ENCODE measurements at regions not wholly inside any gene's neighbourhood (a gene's known extent, or its start where the extent isn't known, plus 50 kb on each side); places are given as distances from the start of the nearest gene placed in this dataset.

DNA sequence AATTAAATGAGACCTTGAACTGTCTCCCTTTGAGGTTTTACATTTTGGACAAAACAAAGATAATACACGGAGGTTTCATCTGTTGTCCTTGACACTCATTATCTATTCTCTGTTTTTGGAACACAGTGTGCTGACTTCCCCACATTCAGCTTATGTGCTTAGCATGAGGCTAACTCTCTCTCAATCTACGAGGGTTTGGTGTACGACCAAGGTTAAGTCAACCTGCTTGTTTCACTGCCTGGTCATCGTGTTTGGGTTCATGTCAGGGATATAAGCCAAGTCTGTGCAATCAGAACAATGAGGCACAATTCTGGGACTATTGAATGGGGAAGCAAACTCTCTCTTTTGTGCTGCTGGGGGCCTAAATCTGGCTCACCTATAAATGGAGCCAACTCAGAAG is 328.5 kb upstream of the USP25 start:
- DNase-seq = no peak

DNA sequence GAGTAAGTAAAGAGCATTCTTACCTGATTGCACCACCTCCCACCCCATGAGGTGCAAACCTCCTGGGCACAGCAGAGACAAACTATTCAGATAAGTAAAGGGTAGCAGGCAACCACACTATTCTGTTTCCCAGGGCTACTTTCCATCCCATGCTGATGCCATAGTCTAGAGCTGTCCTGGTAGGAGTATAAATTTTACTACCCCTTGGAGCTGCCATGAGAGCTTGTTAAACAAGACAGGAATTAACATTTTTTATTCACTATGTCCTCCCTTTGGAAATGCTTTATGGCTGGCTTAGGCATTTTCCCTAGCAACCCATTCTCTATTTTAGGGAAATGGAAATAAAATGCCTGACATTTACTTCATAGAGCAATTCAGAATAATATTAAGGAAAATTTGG is 324.6 kb upstream of the USP25 start:
- no peak for DNase-seq

DNA sequence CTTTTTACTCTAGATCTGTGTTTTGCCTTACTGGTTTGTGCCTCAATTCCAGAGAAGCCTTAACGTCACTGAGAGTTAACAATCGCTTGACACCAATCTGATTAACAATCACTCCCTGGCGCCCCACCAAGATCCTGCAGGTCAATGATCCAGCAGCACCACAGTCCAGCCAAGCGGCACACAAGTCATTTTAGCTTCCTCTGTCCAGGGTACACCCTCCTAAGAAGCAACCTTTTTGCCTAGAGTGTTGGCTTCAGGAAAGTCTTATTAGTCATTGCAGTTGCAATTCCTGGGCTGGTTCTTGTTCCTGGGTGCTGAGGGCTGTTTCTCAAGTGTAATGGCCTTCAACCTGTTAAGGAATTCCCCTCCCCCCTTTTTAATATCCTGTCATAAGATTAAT is 323.0 kb upstream of the USP25 start:
- DNase-seq = no peak

DNA sequence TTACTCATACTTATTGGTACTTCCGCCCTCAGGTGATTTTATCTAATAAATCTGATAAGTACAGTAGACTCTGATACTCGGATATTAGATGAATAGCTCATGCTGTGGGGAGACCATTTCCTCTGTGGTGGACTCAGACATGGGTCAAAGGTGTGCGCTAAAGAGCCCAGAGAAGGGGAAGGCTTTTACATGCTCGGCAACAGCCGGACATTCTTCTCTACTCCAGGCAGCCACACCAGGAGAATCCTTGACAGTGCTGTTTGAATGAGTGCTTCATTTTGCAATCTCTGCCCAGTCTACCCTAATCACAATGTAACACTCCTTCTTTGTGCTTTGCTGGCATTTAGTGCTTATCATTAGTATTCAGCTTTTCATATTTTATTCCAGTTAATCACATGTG is 322.2 kb upstream of the USP25 start:
- DNase-seq = no peak

DNA sequence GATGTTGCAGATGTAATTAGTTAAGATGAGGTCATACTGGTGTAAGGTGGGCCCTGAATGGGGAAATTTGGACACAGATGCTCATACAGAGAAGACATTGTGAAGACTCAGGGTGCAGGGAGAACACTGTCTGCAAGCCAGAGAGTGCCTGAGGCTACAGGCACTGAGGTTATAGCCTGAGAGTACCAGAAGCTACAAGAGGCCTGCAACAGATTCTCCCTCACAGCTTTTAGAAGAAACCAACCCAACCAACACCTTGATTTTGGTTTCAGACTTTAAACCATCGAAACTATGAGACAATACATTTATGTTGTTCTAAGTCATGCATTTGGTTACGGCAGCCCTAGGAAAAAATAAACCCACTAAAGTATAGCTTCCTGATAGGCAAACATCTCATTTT is 321.7 kb upstream of the USP25 start:
- DNase-seq = no peak

DNA sequence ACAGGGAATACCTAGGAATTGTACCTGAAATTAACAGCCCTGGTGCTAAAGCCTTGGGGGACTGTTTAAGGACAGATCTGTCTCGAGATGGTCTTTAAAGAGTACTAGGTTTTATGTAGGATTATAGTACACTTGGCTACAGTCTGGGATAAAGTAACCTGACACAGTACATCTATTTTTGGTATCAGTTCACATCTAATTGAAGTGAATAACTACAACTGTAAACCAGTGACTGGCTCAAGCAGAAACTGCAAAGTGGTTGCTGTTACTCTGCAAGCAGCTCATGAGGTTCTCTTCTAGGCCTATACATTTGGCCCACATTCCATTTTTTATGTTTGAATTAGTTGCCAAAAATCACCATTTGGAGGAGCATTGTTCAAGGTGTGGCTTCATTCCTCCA is 320.8 kb upstream of the USP25 start:
- no peak for DNase-seq

DNA sequence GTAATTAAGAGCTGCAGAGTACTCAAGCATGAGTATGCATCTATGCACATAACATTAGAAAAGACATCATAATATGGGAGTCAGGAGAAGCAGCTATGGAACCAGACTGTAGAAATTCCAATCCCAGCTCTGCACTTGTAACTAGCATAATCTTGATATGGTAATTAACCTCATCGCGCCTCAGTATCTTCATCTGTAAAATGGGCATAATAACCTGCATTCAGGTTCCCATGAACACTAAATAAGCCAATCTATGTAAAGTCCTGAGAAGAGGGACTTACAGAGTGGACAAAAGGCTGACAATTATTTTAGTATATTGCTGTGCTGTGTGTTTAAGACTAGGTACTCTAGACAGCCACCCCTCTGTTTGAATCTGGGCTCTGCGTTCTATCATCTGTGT is 318.9 kb upstream of the USP25 start:
- no peak for DNase-seq

DNA sequence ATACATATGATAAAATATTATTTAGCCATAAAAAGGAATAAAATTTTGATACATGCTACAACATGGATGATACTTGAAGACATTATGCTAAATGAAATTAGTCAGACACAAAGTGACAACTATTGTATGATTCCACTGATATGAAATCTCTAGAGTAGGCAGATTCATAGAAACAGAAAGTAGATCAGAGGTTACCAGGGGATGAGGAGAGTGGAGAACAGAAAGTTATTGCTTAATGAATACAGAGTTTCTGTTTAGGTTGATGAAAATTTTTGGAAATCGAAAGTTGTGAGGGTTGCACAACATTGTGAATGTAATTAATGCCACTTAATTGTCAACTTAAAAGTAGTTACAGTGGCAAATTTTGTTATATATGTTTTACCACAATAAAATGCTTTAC is 315.7 kb upstream of the USP25 start:
- DNase-seq = no peak

DNA sequence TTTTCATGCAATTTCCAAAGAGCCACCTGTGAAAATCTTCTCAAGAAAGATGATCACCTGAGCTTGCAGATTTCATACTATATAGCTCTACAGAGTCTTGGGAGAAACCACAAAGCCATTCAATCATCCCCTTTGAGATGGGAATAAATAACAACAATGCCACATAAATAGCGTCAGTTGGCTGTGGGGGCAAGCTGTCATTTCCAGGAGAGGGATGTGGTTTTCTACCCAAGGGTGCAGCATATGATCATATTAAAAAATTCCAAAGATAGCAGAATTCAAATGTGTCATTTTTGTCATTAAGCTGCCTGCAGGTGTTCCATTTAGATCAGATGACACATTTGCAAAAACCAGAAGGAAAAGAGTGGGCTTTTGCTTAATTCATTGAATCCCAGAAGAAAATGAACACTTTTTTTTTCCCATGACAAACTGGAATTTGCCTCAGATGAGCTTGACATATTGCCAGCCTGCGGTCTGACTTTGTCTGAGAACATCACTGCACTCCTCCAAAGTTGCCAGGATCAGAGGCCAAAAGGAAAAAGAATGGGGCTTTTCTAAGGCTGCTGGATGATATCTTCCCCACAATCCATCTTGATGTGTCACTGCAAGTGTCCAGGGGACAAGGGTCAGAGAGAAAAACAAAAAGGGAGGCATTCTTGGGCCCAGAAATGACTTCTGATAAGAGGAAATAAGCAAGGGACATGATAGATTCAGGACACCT is 314.1 kb upstream of the USP25 start:
- no peak for DNase-seq

DNA sequence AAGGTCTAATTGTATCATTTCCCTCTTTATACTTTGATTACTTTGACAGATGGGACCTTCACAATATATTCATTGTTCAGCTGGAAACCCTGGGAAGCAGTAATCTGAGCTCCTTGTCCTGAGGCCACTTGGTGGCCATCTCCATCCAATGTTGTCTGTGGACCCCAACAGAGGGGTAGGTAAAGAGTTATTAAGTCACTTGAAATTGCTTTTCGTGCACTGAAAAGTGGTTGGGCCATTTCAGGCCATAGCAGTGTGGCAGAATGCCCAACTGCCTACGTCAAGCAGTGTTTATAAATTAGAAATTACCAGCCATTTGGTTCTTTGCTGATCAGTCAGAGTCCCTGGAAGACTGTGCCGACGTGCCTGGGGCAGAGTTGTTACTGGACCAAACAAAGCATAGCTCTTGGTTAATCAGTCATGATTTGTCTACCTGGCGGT is 308.3 kb upstream of the USP25 start:
- DNase-seq = no peak

DNA sequence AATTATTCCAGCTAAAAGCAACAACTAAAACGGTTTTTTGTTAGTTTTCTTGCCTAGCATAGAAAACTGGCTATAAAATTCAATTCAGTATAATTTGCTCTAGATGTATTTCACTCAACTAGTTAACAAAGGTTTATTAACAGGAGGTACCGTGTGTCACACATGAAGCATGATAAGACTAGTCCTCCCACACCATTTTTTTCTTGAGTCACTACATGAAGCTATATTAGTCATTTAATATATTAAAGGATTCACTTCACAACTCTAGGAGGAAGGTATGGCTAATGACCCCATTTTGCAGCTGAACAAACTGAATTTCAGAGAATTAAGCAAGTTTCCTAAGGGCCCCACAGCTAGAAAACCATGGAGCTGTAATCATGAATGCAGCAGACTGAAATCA is 307.8 kb upstream of the USP25 start:
- no peak for DNase-seq

DNA sequence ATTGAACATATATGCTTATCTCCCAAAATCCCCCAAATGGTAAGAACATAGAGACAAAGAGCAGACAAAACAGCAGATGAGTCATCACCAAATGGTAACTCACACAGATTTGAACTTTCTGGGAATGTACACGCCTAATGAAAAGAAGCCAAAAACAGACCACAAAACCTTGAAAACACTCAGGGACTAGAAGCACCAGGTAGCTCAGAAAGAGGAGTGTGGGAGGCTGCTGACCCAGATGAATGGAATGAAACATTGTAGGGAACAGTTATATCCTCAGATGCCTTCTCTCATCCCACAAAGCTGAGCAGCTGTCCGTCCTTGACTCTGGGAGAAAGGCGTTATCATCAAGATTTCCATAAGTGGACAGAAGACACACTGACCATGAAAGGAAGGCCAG is 307.0 kb upstream of the USP25 start:
- DNase-seq = no peak

DNA sequence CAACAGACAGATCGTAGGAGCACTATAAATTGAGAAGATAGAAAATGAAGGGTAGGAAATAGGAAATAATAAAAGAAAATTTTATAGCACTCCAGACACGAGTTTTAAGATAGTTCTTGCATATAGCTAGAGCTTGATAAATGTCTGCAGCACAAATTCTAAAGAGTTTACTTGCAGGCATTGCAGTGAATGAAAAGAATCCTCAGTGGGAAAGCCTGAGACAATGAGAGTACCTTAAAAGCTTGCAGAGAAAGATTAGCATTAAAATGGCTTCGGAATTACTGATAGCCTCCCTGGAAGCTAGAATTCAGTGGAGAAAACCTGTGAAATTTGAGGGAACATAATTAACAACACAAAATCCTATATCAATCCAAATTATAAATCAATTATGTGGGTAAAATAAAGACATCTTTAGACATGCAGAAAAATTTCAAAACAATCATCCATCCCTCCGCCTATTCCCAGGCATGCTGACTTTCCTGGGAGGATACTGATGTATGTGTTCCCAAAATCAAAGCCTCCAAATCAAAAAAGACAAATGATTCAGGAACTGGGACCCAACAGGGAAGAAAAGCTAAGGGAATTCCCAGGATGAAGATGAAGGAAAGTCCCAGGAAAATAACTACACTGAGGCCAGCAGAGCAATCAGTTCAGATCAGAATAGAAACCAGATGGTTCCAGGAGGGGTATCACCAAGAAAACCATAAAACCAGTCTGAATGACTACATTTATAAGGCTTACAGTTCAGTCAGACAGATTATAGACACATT is 305.9 kb upstream of the USP25 start:
- DNase-seq = no peak

DNA sequence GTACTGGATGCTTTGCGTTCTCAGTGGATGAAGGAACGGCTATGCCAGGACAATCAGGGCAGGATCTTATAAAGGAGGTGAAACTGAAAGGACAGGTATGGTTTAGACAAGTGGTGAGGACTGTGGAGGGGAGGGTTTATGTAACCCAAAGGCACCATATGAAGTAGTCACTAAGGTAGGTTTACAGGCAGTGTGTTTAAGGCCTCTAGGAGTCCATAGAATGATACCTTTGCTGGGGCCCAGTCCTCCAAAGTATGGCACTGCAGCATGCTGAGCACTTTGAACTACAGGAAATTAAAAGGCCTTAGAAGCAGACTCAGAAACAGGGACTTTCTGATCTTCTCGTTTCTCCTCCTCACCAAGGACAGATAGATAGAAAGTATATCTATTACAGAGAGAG is 304.7 kb upstream of the USP25 start:
- DNase-seq = no peak

DNA sequence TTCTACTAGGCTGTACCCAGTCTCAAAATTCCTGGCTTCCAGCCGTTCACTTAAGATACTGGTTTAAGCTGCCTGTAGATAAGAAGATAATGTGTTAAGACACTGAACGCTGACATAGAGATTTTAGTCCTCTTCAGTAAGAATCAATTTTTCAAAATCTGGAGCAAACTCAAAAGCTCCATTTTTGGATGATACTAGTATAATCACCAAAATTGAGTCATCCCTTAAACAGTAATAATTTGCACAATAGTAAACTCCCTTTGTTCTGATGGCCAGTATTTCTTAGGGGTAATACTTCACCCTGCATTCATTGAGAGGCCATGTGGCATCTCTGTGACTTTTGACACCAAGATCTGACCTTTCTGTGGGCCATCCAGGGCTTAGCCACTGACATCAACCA is 299.8 kb upstream of the USP25 start:
- no peak for DNase-seq

DNA sequence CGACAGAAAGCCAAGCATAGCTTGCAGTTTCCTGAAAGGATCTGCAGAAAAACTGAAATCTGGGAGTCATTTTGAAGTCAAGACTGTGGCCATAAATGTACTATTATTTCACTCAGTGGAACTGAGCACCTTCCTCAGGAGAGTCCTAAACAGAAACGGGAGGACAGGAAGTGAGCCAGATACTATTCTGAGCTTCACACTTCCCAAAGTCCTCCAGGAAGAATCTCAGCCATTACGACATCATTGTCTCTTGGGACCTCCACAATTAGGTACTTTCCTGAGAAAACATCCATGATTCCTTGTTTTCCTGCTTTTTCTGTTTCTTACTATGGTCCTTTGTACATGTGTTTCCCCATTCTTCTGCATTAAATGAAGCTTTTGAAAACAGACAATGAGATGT is 299.2 kb upstream of the USP25 start:
- DNase-seq = no peak

DNA sequence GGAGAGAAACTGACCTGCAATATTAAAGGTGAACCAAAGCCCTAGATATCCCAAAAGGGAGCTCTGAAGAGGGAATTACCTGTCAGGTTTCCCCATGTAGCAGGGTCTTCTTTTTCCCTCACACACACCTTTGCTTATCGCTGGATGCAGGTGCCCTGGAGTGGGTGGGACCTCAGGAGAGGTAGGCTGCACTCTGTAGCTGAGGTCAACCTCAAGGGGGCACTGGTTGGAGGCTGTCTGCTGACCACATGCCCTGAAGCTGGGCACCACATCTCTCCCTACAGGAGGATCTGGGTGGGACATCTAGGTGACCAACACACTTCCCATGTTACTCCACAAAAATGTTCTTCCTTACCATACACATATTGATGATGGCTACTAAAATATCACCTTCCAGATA is 298.7 kb upstream of the USP25 start:
- no peak for DNase-seq

DNA sequence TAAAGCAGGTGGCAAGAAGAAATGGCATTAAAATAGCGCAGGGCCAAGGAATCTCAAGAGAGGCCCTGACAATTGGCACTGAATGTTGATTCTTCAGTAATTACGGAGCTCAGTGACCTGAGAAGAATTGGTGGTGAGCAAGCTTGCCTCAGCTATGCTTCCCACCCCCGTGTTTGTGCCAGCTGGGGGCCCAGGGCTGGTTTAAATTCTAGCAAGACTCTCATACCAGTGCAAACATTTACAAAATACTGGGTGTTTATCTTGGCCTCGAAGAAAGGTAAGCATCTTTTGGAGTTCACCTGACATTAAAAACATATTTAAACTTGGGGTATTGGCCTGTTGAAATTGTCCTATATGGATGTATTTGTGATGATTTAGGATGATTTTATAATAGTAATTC is 296.7 kb upstream of the USP25 start:
- no peak for DNase-seq

DNA sequence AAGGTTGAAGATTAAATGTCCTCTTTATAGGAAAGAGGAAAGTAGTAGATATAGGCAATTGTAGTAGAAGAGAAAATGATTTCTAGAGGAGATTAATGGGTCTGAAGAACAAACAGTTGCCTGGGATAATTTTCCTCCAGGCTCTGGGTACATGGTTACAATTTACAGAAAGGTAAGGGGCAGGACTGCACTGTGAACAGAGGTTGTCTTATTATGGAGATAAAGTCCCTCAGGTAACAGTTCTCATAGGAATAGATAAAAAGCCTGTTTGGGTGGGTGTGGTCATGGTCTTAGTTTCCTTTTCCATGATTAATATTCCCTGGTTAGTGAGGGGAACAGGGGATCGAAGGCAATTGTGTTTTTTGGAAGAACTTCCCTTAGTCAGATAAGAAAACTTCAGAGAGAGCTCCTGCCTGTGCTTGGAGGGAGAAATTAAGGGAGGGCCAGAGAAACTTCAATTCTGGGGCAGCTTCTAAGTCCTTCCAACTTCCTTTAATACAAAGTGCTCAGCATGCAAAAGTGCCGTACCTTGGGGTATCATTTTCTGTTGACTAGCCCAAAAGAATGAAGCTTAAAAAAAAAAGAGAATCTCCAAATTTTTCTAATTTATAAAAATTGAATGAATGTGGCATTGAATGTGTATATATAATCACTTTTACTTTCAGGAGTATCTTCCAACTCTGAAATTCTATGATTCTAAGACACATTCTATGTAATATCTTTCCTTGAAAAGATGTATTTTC is 295.4 kb upstream of the USP25 start:
- no peak for DNase-seq

DNA sequence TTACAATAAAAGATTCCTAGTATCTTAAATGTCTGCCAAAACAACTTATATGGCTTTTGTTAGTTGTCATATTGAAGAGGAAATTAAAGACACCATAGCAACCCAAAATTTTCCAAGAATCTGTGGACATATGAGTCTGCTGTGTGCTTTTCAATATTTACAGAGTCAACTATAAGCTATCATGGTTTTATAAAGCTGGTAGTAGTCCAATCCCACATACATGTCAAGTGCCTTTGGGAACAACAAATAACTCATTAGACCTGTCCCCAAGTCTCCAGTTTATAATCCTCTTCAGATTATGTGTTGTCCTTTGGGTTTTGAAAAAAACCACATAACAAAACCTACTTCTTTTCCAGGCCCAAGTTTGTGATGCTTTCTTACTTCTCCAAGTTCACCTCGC is 293.8 kb upstream of the USP25 start:
- DNase-seq = no peak

DNA sequence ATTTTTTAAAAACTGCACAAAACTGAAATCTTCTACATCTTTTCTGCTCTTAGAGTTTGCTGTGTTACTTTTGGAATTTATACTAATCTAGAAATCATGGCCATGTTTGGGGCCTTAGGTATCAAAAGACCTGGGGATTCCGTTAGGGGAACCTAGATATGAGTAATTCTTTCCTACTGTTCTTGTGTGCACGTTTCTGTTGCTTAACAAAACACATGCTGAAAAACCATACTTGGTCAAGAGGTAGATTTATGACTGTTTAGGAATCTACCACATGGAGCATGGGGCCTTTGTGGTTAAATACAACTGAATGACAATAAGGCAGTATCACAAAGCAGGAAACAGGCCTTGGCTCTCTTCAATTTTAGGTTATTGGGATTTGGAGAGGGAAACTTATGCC is 291.9 kb upstream of the USP25 start:
- DNase-seq = no peak

DNA sequence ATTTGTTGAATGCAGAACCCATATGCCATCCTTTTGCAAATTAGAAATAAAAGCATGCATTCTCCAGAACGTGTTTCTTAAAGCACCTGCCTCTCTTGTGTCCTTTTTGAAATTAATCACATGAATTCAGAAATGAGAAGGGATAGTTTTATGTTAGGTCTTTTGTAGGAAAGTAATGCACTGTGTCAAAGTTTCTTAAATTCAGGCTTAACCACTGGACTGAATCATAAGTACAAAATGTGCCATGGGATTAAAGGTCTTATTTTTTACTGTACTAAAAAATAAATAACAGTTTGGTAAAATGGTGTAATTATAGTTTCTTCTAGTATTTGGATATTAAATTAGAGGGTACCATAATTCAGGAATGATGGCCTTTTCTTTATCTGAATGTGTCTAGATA is 290.1 kb upstream of the USP25 start:
- DNase-seq = no peak

DNA sequence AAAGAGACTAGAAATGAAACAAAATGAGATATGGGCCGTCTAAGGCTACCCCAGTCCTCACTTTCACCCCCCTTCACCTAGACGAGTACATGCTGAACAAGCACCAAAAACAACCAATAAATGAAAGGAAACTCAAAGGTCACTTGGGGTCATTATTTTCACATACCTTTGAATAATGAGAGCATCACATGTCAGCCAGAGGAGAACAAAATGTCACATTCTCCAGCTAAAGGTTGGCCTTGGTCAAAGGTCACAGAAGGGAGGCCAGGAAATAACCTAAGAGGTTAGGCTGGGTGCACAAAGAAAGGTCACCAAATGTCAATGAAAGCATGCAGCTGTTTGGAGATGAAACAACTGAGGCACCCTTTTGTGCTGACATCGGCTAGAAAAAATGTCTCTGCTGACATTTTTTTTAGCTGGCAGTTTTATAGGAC is 288.7 kb upstream of the USP25 start:
- no peak for DNase-seq

DNA sequence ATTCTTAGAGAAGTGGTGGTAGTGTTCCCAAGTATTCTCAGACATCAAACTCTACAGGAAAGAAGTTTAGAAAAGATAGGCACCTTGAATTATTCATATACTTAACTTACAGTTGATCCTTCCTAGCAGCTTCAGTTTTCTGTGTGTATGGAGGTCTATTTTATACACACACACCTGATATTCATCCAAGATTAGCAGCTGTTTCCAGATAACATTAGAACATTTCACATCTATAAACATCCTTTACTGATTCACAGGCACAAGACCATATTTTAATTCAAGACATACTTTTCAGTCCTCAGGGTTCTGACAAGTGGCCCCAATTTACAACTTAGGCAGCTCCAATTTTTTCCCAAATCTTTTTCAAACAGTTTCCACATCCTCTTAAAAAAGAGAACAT is 287.8 kb upstream of the USP25 start:
- DNase-seq = no peak

Measured in right hindlimb (tissue), 1 donor.